A673 (cell line): ENCODE measurements at regions not wholly inside any gene's neighbourhood (a gene's known extent, or its start where the extent isn't known, plus 50 kb on each side); places are given as distances from the start of the nearest gene placed in this dataset.

Experiments
- EZH2 ChIP-seq: fragments of 200-600 bp; sonication (generic); IDR thresholded peaks from 2 replicates; pipeline ENCODE4 v1.6.1; 2017; ENCODE audit warnings: borderline replicate concordance, low read depth, mild to moderate bottlenecking, mixed read lengths, antibody characterized with exemption, low read length; ENCODE audit not compliant: poor library complexity, severe bottlenecking
- TF ChIP-seq, protein P1 (sequence below): fragments of 300-800, 200-600 bp; sonication (generic); conservative IDR thresholded peaks from 2 replicates; pipeline ENCODE4 v1.5.1; 2017; ENCODE audit warnings: low read depth, mild to moderate bottlenecking, antibody characterized with exemption, low read length, moderate library complexity, mixed read lengths

GRCh38 chr1:75672528-75673393 lies 51.7 kb upstream of the ACADM start:
- TF ChIP-seq, protein P1, sequence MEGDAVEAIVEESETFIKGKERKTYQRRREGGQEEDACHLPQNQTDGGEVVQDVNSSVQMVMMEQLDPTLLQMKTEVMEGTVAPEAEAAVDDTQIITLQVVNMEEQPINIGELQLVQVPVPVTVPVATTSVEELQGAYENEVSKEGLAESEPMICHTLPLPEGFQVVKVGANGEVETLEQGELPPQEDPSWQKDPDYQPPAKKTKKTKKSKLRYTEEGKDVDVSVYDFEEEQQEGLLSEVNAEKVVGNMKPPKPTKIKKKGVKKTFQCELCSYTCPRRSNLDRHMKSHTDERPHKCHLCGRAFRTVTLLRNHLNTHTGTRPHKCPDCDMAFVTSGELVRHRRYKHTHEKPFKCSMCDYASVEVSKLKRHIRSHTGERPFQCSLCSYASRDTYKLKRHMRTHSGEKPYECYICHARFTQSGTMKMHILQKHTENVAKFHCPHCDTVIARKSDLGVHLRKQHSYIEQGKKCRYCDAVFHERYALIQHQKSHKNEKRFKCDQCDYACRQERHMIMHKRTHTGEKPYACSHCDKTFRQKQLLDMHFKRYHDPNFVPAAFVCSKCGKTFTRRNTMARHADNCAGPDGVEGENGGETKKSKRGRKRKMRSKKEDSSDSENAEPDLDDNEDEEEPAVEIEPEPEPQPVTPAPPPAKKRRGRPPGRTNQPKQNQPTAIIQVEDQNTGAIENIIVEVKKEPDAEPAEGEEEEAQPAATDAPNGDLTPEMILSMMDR = no peak
- TF ChIP-seq EZH2 = no peak
